GM13976 (cell line): ENCODE measurements at regions not wholly inside any gene's neighbourhood (a gene's known extent, or its start where the extent isn't known, plus 50 kb on each side); places are given as distances from the start of the nearest gene placed in this dataset.
"Not testable (repeated sequence)": the region's sequence is repeated elsewhere in the genome, so short reads cannot be mapped to it uniquely, and the experiment has no call there.

Source experiments
- DNase-seq: peaks from one replicate; pipeline ENCODE4 v3.0.0; 2012; ENCODE audit warnings: low spot score
- CTCF ChIP-seq: IDR thresholded peaks from 2 replicates; pipeline ENCODE4 v1.5.1; 2012; ENCODE audit warnings: borderline replicate concordance, mild to moderate bottlenecking; ENCODE audit not compliant: insufficient read depth; ENCODE audit errors: extremely low read depth, missing control alignments, control extremely low read depth
- in situ Hi-C: fragments of 300-500 bp; cut with MboI; formaldehyde crosslinking; loops from one replicate; pipeline ENCODE4 v1.12.0; 2022; ENCODE audit warnings: low sequenced_read_pairs, mixed read lengths, inconsistent platforms; ENCODE audit not compliant: unreplicated experiment

GRCh38 chr12:116444590-116444943 is 114.6 kb upstream of the MAP1LC3B2 start:
- no peak for TF ChIP-seq CTCF
- no peak for DNase-seq
- in situ Hi-C loops, result no loop called here

- in situ Hi-C loops, result no loop called here
- TF ChIP-seq CTCF, result no peak
These were observed 110.9 kb upstream of the MAP1LC3B2 start for GRCh38 chr12:116448165-116448739.

GRCh38 chr12:116450406-116450910 is 108.7 kb upstream of the MAP1LC3B2 start:
- DNase-seq, result no peak
- no peak for TF ChIP-seq CTCF
- in situ Hi-C loops, result no loop called here

More at GRCh38 chr12:116448165-116448739, 110.9 kb upstream of the MAP1LC3B2 start:
- no peak for DNase-seq

GRCh38 chr12:116452975-116453374 is 106.2 kb upstream of the MAP1LC3B2 start:
- in situ Hi-C loops, DNase-seq: not testable (repeated sequence)

DNA sequence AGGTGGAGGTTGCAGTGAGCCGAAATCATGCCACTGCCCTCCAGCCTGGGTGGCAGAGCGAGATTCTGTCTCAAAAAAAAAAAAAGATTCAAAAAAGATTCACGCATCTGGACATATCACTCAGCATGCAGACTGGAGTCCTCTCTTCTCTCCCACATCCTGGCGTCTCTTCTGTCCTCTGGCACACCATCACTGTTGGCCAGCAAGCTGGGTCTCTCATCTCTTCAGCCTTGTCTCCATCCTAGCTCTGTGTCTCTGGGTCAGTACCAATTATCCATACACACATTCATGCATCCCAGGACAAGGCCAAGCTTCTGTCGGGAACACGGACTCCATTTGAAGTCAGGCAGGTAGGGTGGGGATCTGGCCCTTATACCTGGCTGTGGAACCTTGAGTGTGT is 105.5 kb upstream of the MAP1LC3B2 start:
- in situ Hi-C loops, result no loop called here

GRCh38 chr12:116454076-116454475 is 105.1 kb upstream of the MAP1LC3B2 start:
- TF ChIP-seq CTCF, result no peak
- DNase-seq, result no peak
- in situ Hi-C loops, result no loop called here

More for the DNA sequence above, 105.5 kb upstream of the MAP1LC3B2 start:
- no peak for DNase-seq
- no peak for TF ChIP-seq CTCF

- no peak for TF ChIP-seq CTCF
- DNase-seq, result no peak
- in situ Hi-C loops, result no loop called here
These were observed 104.2 kb upstream of the MAP1LC3B2 start for GRCh38 chr12:116454950-116455447.
